HUDEP-2 (cell line): ENCODE measurements at regions not wholly inside any gene's neighbourhood (a gene's known extent, or its start where the extent isn't known, plus 50 kb on each side); places are given as distances from the start of the nearest gene placed in this dataset.
"Not testable (repeated sequence)": the region's sequence is repeated elsewhere in the genome, so short reads cannot be mapped to it uniquely, and the experiment has no call there.

Experiments
- DNase-seq, 76 experiments: peaks; one replicate each; lab custom pipeline; 2025; ENCODE audit not compliant: unreplicated experiment in 76 of 76; lab: John Stamatoyannopoulos, UW

DNA sequence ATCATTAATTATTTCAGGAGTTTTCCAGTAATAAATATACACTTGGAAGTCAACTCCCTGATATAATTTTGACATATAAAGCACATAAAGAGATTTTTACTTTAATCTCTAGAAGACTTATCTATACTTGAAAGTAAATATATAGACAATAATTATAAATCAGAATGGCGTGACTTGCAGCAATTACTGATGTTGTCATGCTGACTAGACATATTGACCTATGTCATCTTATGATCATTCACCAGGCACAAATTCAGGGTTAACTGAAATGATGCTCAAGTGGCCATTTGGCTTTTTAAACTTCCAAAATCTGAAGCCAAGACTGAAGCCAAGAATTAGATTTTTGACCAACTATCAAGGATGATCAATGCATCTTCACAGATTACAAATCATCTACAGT is 192.2 kb downstream of the MCHR2 start:
- no peak for DNase-seq

GRCh38 chr6:99802396-99803031 is 191.5 kb downstream of the MCHR2 start:
- no peak for DNase-seq

DNA sequence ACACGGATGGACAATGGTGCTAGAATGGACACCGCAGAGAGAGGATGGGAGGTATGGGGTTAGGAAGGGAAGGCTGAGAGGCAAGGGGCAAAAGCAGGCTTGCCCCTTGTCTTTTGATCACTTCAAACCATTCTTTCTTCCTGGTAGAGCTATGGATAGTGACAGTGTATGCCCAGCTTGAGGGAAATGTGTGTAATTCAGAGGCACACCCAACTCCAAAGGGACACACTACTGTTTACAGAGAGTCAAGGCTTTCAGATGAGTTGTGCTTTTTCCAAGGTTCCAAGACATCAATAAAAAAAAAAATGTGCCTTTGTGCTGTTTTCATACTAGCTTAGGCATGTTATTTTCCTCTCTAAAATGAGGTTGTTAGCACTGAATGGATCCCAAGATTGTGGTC is 185.0 kb downstream of the MCHR2 start:
- no peak for DNase-seq

DNA sequence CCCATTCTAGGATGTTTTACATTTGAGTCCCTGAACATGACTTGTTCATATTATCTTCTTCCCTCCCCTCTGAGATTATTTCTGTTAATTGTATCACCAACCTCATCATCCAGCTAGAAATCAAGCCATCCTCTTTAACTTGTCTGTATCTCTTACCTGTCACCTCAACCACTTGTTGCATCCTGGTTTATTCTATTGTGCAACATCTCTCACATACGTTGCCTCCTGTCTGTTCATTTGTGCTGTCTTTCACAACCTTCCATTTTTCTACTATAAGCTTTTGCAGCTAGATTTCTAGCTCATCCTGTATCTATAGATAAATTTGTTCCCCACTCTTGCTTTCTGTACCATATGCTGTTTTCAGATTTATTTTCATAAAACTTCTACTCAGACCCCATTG is 183.7 kb downstream of the MCHR2 start:
- DNase-seq = no peak

DNA sequence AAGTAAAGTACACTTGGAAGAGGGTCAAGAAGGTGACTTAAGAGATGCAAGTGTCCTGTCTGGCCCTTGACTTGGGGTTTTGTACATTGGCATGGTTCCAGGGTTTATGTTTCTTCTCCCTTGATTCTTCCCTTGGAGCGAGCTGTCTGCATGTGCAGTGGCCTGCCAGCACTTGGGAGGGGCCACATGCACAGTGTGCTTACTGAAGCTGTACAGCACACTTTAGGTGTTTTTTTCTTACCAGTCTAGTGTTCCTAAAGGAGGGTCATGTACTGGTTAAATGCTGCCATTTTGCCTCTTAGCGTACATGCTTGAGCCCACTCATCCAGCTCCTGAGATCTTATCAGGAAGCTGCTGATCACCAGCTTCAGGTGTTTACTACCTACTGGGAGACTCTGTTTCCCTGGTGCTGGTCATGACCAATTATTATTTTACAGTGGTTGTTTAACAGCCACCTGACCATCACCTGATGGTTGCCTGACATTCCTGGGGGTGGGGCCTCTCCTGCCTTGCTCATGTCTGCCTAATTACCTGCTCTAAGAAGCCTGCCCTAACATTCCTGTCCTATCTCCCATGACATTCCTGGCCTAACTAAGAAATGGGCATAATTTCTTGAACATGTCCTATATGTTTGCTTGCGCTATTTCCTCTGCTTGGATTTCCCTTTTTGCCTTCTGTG is 182.9 kb downstream of the MCHR2 start:
- no peak for DNase-seq

DNA sequence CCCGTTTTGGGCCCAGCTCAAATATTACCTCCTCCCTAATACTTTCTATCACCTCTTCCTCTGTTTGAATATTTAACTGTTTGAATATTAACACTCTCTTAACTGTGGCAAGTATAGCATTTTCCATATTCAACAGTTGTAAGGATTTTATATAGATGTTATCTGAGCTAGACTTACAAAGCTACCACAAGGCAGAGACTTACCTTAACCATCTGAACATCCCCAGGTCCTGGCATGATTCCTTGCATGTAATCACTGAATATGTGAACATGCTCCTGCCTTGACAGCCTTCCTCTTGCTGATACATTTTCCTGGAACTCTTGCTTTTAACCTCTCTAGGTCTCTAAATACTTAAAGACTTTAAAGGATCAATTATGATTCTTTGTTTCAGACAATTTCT is 182.4 kb downstream of the MCHR2 start:
- DNase-seq = no peak

GRCh38 chr6:99813565-99813964 is 180.5 kb downstream of the MCHR2 start:
- no peak for DNase-seq

DNA sequence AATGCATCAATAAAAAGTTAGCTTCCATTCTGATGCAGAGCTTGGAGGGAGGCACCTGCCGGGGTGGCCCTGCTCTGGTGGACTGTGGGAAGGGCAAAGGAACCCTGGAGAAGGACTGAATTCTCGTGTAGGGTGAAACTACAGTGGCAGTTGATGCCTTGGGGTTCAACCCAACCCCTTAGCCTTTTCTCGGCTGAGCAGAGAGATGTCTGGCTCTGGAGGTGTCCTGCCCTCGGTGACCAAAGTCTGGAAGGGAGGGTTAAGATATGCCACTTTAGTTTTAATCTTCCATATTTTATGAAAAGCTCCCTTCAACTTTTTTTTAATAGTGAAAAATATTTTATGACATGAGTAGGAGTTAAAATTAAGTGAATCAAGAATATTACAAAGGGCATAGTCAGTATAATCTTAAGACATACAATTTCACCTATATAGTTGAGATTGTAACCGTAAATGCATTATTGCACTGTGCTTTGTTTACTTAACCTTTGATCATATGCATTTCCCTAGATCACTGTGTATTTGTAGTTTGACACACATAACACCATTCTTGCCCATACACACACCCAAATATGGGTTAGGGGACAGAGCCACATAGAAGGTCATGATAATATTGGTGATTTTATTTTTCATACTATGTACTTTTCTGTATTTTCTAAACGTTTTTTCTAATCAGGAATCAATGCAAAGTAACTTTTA is 179.6 kb downstream of the MCHR2 start:
- DNase-seq = no peak

- no peak for DNase-seq
Measured at GRCh38 chr6:99816795-99817194, 177.2 kb downstream of the MCHR2 start.

GRCh38 chr6:99818161-99818560 is 175.9 kb downstream of the MCHR2 start:
- no peak for DNase-seq

- DNase-seq = no peak
Measured at GRCh38 chr6:99819853-99820252, 174.2 kb downstream of the MCHR2 start.

- DNase-seq = no peak
Measured at GRCh38 chr6:99821164-99821563, 172.9 kb downstream of the MCHR2 start.

GRCh38 chr6:99822741-99823512 is 171.1 kb downstream of the MCHR2 start:
- peak in 25 of 76 experiments; percentile 6 to 60 (median 34) for DNase-seq

GRCh38 chr6:99823513-99824235 is 170.3 kb downstream of the MCHR2 start:
- not testable (repeated sequence) for DNase-seq

DNA sequence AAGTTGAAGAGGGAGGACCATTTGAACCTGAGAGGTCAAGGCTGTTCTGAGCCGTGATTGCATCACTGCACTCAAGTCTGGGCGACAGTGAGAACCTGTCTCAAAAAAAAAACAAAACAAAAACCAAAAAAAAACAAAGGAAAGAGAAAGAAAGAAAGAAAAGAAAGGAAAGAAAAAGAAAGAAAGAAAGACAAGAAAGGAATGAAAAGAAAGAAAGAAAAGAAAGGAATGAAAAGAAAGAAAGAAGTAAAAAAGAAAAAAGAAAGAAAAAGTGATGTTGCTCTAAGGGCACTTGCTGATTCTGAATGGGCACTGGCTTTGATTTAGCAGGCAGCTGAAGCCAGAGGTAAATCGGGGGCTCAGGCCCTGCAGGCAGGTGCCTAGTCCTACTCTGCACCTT is 161.0 kb downstream of the MCHR2 start:
- no peak for DNase-seq

- no peak for DNase-seq
Measured at GRCh38 chr6:99836471-99836870, 157.6 kb downstream of the MCHR2 start.

DNA sequence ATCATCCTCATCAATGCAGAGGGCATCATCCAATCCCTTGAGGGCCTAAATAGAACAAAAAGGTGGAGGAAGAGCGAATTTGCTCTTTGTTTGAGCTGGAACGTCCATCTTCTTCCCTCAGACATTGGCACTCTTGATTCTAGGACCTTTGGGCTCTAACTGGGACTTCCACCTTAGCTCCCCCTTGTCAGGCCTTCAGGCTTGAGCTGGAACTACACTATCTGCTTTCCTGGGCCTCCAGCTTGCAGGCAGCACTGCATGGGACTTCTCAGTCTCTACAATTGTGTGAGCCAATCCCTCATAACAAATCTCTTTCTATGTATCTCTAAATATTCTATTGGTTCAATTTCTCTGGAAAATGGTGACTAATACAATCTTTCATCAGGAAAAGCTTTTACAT is 155.4 kb downstream of the MCHR2 start:
- DNase-seq = no peak

DNA sequence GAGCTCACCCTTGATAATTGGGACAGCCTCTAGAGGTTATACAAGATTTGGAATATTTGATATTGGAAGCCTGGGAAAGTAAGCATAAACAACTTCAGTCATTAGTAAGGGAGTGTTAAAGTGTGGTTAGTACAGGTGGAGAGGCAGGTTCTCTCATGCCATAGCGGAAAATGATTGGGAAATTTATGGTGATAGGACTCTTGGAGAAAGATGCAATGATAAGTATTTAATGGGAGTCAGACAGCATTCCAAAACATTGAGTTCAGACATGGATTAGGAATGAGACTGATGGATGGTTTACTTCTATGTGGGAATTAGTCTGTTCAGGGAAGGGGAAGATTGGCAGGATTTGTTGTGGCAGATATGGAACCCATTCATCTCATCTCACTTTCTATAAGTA is 152.7 kb downstream of the MCHR2 start:
- no peak for DNase-seq

- no peak for DNase-seq
Measured at GRCh38 chr6:99846006-99846405, 148.0 kb downstream of the MCHR2 start.

GRCh38 chr6:99850841-99851240 is 143.2 kb downstream of the MCHR2 start:
- no peak for DNase-seq

GRCh38 chr6:99852031-99852430 is 142.0 kb downstream of the MCHR2 start:
- no peak for DNase-seq
